Type B pancreatic cell (in vitro differentiated cells): ENCODE measurements at regions not wholly inside any gene's neighbourhood (a gene's known extent, or its start where the extent isn't known, plus 50 kb on each side); places are given as distances from the start of the nearest gene placed in this dataset.
A peak's percentile ranks its signal among the peaks of the same experiment; 100 is the strongest.

Experiments used
- DNase-seq: peaks from one replicate; pipeline ENCODE4 v3.0.0; 2021; ENCODE audit warnings: mixed read lengths; ENCODE audit not compliant: unreplicated experiment; ENCODE audit errors: extremely low spot score
- H3K27ac Mint-ChIP-seq: 2 replicates; pipeline ENCODE4 v1.8.0; 2021; ENCODE audit warnings: mild to moderate bottlenecking, mixed read lengths
- H3K27me3 Mint-ChIP-seq: 2 replicates; pipeline ENCODE4 v1.8.0; 2021; ENCODE audit warnings: mixed read lengths
- H3K36me3 Mint-ChIP-seq: 2 replicates; pipeline ENCODE4 v1.8.0; 2021; ENCODE audit warnings: mixed read lengths
- H3K4me1 Mint-ChIP-seq: one replicate; pipeline ENCODE4 v1.8.0; 2021; ENCODE audit warnings: mixed read lengths; ENCODE audit not compliant: unreplicated experiment
- H3K4me3 Mint-ChIP-seq: 2 replicates; pipeline ENCODE4 v1.8.0; 2021; ENCODE audit warnings: mild to moderate bottlenecking, mixed read lengths
- H3K9me3 Mint-ChIP-seq: 2 replicates; pipeline ENCODE4 v1.8.0; 2021; ENCODE audit warnings: mixed read lengths
- TF ChIP-seq, protein P1 (sequence below): fragments of 200-600 bp; sonication (generic); conservative IDR thresholded peaks from 2 replicates; pipeline ENCODE4 v1.5.0; 2021; ENCODE audit warnings: antibody characterized with exemption, mild to moderate bottlenecking

DNA sequence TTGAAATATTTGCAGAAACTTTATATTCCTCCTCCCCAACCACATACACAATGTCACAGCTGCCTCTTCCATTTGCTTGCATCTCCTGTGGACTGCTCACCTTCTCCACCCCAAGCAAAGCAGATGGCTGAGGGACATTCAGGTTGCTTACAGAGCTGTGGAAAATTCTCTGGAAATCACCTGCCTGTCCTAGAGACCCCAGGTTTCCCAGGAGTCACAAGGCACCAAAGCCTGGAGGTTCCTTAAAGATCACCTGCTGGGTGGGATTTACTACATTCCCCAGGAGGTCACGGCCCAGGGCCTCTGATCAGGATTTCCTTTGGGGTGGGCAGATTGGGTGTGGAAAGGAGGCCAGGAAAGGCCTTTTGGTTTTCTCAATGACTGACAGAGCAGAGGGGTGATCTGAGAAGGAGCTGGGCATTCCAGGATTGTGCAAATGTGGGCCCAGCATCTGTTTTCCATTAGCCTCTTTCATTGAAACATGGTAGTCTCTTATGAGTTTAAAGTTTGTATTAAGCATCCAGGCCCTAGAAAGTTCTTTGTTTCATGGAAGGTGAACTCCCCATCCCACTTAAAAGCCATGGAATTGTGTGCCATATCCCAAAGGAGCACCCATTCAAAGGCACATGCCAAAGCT is 410.7 kb upstream of the TNP1 start:
- Mint-ChIP-seq H3K4me1 (peaks cover 37% of the 10 kb centered on the region), H3K36me3 (peaks cover 4% of the 10 kb centered on the region), H3K4me3 (peak overlapping the region; percentile 11), H3K27ac (no peak overlapping the region), H3K27me3 (peaks cover 9% of the 10 kb centered on the region), H3K9me3 (peaks cover 16% of the 10 kb centered on the region)
- DNase-seq: no peak
- TF ChIP-seq, protein P1, sequence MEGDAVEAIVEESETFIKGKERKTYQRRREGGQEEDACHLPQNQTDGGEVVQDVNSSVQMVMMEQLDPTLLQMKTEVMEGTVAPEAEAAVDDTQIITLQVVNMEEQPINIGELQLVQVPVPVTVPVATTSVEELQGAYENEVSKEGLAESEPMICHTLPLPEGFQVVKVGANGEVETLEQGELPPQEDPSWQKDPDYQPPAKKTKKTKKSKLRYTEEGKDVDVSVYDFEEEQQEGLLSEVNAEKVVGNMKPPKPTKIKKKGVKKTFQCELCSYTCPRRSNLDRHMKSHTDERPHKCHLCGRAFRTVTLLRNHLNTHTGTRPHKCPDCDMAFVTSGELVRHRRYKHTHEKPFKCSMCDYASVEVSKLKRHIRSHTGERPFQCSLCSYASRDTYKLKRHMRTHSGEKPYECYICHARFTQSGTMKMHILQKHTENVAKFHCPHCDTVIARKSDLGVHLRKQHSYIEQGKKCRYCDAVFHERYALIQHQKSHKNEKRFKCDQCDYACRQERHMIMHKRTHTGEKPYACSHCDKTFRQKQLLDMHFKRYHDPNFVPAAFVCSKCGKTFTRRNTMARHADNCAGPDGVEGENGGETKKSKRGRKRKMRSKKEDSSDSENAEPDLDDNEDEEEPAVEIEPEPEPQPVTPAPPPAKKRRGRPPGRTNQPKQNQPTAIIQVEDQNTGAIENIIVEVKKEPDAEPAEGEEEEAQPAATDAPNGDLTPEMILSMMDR: no peak

DNA sequence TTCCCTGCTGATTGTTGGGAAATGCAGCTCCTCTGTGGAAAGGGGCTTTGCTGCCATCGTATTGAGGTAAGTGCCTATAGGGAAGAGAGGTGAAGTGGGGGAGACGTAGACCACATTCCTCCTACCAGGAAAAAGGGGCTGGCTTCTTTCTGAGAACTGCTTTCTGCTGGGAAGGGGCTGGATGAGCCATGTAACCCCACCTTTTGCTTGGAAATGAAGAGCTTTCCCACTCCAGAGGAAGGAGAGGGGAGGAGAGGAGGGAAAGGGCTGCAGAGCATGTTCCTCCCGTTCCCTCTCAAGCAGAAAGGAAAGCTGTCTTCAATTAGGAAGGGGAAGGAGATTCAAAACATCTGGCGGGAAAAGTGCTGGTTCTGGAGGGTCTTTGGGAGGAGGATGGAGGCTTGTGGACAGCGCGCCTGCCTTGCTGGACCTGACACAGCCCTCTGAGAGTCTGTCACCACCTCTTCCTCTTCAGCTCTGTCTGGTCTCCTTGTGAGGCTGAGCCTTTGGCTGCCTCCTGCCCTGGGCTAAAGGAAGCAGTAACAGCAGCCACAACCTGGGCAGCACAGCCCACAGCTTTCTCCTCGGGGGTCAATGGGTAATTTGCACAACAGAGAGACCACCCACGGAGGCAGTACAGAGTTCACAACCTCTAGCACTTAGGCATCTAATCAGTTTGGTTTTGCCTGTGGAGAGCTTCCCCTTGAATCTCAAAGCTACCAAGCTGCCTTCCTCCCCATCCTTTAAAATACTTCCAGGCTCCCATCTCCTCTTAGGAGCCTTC is 410.0 kb upstream of the TNP1 start:
- Mint-ChIP-seq H3K36me3 (peaks cover 4% of the 10 kb centered on the region), H3K9me3 (peaks cover 16% of the 10 kb centered on the region), H3K4me1 (peaks cover 37% of the 10 kb centered on the region), H3K4me3 (peak overlapping the region; percentile 43), H3K27me3 (peaks cover 8% of the 10 kb centered on the region), H3K27ac (peak overlapping the region; percentile 33)
- no peak for DNase-seq
- TF ChIP-seq, protein P1: no peak

DNA sequence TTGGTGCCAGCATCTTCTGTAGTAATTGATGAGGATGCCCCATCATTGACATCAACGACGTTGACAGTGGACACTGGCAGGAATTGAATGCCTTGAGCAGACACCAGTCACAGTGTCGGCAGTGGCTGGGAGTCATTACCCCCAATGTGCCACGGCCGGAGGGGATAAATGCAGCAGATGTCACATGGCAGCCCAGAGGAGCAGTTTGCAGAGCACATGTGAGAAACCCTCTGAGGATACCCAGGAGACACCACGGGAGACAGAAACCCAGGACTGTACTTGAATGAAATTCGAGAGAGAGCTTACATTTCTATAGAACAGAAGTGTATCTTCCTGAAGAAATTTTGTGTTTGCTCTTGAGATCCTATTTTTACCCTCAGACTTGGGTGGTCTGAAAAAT is 409.1 kb upstream of the TNP1 start:
- H3K4me1 Mint-ChIP-seq: peaks cover 43% of the 10 kb centered on the region
- no peak overlapping the region for H3K4me3 Mint-ChIP-seq
- H3K27me3 Mint-ChIP-seq: peaks cover 8% of the 10 kb centered on the region
- peaks cover 16% of the 10 kb centered on the region for H3K9me3 Mint-ChIP-seq
- no peak for DNase-seq
- H3K36me3 Mint-ChIP-seq: peaks cover 4% of the 10 kb centered on the region
- H3K27ac Mint-ChIP-seq: no peak overlapping the region
- TF ChIP-seq, protein P1: no peak

DNA sequence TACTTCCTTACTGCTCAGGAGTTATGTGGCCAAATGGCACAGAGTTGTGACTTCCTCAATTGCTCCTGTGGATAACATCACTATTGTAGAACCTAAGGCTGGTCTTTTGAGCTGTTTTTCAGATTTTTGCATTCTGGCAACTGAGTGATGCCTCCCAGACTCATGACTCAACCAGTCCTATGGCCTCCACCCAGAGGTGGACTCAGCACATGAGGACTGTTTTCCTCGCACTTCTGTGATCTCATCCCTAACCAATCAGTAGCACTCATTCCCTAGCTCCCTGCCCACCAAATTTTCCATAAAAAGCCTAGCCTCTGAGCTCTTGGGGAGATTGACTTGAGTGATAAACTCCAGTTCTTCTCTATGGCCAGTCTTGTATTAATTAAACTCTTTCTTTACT is 407.9 kb upstream of the TNP1 start:
- peaks cover 9% of the 10 kb centered on the region for H3K27me3 Mint-ChIP-seq
- peaks cover 17% of the 10 kb centered on the region for H3K9me3 Mint-ChIP-seq
- no peak overlapping the region for H3K4me3 Mint-ChIP-seq
- no peak for DNase-seq
- peaks cover 4% of the 10 kb centered on the region for H3K36me3 Mint-ChIP-seq
- H3K4me1 Mint-ChIP-seq: peaks cover 48% of the 10 kb centered on the region
- H3K27ac Mint-ChIP-seq: no peak overlapping the region
- TF ChIP-seq, protein P1: no peak

DNA sequence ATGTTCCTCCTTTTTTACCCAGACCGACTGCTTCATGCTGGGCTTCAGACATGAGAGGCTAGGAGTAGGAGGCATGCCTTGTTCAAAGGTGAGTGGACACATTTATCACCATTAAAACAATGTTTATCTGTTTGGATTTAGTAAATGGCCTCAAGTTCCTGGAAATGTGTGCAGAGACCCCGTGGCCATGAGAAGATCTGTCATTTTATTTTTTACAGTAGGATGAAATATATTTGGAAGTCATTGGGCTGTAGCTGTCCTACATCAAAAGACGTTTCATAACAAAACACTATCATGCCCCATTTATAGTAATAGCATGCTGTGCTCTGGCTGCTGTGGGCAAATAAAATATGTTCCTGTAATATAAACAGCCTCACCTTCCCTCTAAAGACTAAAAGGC is 403.9 kb upstream of the TNP1 start:
- Mint-ChIP-seq H3K27ac (no peak overlapping the region), H3K4me3 (no peak overlapping the region), H3K9me3 (peaks cover 17% of the 10 kb centered on the region), H3K27me3 (peaks cover 11% of the 10 kb centered on the region), H3K4me1 (peaks cover 21% of the 10 kb centered on the region), H3K36me3 (peaks cover 9% of the 10 kb centered on the region)
- TF ChIP-seq, protein P1: no peak
- no peak for DNase-seq
